ENCODE measurements at regions not wholly inside any gene's neighbourhood (a gene's known extent, or its start where the extent isn't known, plus 50 kb on each side); places are given as distances from the start of the nearest gene placed in this dataset.

- no peak for TF ChIP-seq RARB (CRISPR knock-in tag; IDR thresholded peaks at IDR 0.05)
- TF ChIP-seq ZNF70 (CRISPR knock-in tag; IDR thresholded peaks at IDR 0.05), result no peak
Observed at GRCh38 chr4:24328711-24329110, 255.6 kb downstream of the DHX15 start.
